ACHN (cell line): ENCODE measurements at regions not wholly inside any gene's neighbourhood (a gene's known extent, or its start where the extent isn't known, plus 50 kb on each side); places are given as distances from the start of the nearest gene placed in this dataset.

ENCODE experiments used
- DNase-seq: peaks from one replicate; pipeline ENCODE4 v3.0.0-alpha.2; 2015
- in situ Hi-C: cut with HindIII; loops from 2 replicates; pipeline ENCODE4 v1.10.0; 2017; ENCODE audit warnings: low sequenced_read_pairs, low pct_ligation_motif_present, low pct_unique_long_range_greater_than_20kb

GRCh38 chr17:69711541-69711940 is 297.0 kb downstream of the MAP2K6 start:
- in situ Hi-C loops = no loop called here
- DNase-seq = no peak

GRCh38 chr17:69712801-69713311 is 298.4 kb downstream of the MAP2K6 start:
- in situ Hi-C loops = no loop called here
- DNase-seq = no peak

GRCh38 chr17:69713815-69714214 is 299.3 kb downstream of the MAP2K6 start:
- in situ Hi-C loops = no loop called here
- no peak for DNase-seq

- DNase-seq = no peak
- in situ Hi-C loops = no loop called here
These were observed 300.2 kb downstream of the MAP2K6 start for GRCh38 chr17:69714669-69715068.

- no peak for DNase-seq
- in situ Hi-C loops = no loop called here
These were observed 301.2 kb downstream of the MAP2K6 start for GRCh38 chr17:69715656-69716055.

GRCh38 chr17:69716556-69716955 is 302.1 kb downstream of the MAP2K6 start:
- DNase-seq = no peak
- in situ Hi-C loops = no loop called here

GRCh38 chr17:69717214-69717613 is 302.7 kb downstream of the MAP2K6 start:
- no peak for DNase-seq
- in situ Hi-C loops = no loop called here

- in situ Hi-C loops = no loop called here
- no peak for DNase-seq
These were observed 303.3 kb downstream of the MAP2K6 start for GRCh38 chr17:69717819-69718218.

GRCh38 chr17:69719474-69720048 is 305.1 kb downstream of the MAP2K6 start:
- DNase-seq = no peak
- in situ Hi-C loops = no loop called here

- DNase-seq = no peak
- in situ Hi-C loops = no loop called here
These were observed 308.0 kb downstream of the MAP2K6 start for GRCh38 chr17:69722518-69722917.

- no peak for DNase-seq
- in situ Hi-C loops = no loop called here
These were observed 308.8 kb downstream of the MAP2K6 start for GRCh38 chr17:69723316-69723715.

- in situ Hi-C loops = no loop called here
- DNase-seq = peak; percentile 33
These were observed 309.2 kb downstream of the MAP2K6 start for GRCh38 chr17:69723741-69724140.

GRCh38 chr17:69724238-69724637 is 309.7 kb downstream of the MAP2K6 start:
- in situ Hi-C loops = no loop called here
- DNase-seq = no peak

- in situ Hi-C loops = no loop called here
These were observed 310.6 kb downstream of the MAP2K6 start for GRCh38 chr17:69725146-69725545.

GRCh38 chr17:69728816-69729215 is 314.3 kb downstream of the MAP2K6 start:
- in situ Hi-C loops = no loop called here
- DNase-seq = no peak

More at GRCh38 chr17:69725146-69725545, 310.6 kb downstream of the MAP2K6 start:
- no peak for DNase-seq

GRCh38 chr17:69729944-69730343 is 315.4 kb downstream of the MAP2K6 start:
- DNase-seq = no peak
- in situ Hi-C loops = no loop called here

GRCh38 chr17:69732272-69732918 is 317.9 kb downstream of the MAP2K6 start:
- peak; percentile 86 for DNase-seq
- in situ Hi-C loops = no loop called here

GRCh38 chr17:69733171-69734012 is 318.9 kb downstream of the MAP2K6 start:
- in situ Hi-C loops = no loop called here
- DNase-seq = peak; percentile 91

- DNase-seq = no peak
- in situ Hi-C loops = no loop called here
These were observed 320.2 kb downstream of the MAP2K6 start for GRCh38 chr17:69734656-69735055.
